ENCODE measurements at regions not wholly inside any gene's neighbourhood (a gene's known extent, or its start where the extent isn't known, plus 50 kb on each side); places are given as distances from the start of the nearest gene placed in this dataset.

DNA sequence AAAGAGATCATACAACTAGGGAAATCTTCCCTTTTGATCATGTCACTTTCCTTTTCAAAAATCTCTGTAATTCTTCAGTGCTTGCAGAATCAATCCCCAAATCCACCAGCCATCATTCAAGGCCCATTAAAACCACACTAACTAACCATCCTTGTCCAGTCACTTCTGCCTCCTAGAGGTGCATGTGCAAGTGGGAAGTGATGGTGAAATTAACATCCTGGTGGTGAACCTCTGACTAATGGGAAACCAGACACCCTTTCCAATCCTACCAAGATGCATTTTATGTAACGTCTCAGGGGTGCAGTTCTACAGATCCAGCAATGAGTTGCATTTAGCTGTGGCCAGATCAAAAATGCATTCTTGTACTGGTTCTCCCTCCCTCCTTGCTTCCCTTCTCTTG is 341.8 kb downstream of the RAPGEF2 start:
- no peak for DNase-seq (ENCODE audit: low spot score)

DNA sequence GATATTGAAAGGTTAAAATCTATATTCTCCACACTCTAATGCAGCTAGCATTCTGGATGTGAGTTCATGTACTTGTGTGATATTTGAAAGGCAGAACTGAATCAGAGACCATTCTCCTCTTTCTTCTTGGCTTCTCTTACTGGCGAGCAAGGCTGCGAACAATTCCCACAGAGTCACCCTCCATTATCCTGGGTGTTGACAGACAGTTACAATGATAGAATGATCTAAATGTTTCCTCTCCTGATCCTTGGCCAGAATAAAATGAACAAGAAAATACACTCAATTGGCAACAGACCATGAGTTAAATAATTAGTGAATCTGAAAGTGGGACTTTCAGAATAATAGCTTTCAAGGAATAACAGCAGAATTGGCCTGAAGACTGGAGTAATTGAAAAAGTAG is 342.8 kb downstream of the RAPGEF2 start:
- no peak for DNase-seq (ENCODE audit: low spot score)

DNA sequence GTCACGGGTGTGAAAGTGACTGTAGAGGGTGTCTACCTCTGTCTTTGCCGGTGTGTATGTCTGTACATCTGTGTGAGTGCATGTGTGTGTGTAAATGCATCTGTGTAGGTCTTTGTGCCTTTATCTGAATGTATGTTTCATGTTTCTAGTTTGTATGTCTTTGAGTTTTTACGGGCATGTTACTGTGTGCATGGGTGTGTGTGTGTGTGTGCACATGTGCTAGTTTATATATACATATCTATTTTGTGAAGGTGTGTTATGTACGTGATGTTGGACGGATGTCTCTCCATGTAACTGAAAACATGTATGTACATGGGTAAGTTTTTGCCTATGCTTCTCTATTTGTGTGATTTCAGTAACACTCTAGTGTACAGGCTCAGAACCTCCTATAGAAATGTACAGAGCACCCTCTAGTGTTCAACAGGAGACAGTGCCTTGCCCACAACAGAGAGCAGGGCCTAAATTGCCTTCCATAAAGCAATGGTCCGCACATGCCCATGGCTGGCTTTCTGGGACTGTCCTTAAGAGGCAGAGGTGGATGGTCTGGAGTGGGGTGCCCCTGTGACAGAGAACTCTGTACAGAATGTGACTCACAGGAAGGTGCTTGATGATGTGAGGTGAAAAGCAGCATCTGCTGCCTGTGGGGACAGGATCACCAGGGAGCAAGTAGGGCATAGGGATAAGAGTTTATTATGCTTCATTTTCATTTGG is 343.5 kb downstream of the RAPGEF2 start:
- DNase-seq (ENCODE audit: low spot score): peak; percentile 83

DNA sequence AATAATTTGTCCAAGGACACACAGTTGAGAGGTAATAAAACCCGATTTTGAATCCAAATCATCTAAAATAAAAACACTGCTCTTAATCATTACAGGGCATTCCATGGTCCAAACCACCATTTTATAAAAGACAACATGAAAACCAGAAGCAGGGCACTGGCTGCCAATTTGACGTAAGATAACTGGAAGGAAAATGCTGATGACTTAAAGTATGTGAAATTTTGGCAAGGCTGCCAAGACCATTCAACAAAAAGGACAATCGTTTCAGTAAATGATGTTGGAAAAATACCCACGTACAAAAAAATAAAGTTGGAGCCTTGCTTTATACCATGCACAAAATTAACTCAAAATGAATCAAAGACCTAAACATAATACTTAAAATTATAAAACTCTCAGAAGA is 344.4 kb downstream of the RAPGEF2 start:
- no peak for DNase-seq (ENCODE audit: low spot score)

DNA sequence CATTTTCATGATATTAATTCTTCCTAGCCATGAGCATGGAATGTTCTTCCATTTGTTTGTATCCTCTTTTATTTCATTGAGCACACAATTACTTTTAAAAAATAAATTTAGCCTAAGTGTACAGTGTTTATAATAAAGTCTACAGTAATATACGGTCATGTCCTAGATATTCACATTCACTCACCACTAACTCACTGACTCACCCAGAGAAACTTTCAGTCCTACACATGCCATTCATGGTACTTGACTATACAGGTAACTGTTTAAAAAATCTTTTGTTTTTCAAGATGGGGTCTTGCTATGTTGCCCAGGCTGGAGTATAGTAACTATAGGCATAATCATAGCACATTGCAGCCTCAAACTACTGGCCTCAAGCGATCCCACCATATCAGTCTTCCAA is 348.1 kb downstream of the RAPGEF2 start:
- DNase-seq (ENCODE audit: low spot score): no peak

DNA sequence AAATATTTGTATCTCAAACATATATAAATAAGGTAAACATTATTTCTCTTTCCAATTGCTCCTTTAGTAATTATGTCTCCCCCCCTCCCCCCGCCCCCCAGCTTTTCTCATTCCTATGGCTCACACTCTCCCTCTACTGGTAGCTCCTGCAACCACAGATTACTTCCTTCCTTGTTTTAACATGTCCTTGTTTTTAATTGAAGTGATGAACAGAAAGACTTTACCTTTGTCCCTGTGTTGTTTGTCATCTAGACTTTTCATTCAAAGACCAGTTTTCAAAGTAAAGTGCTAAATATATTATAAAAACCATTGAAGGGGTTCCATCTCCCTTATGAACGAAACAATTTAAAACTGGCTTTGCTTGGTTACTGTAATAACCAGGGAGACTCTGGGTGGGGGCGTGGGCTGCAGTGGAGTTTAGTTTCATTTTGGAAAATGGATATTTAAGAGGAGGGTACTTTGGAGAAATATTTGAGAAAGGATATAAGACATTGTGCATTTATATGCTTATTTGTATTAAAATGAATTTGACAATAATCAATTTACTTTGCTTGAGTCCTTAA is 352.9 kb downstream of the RAPGEF2 start:
- DNase-seq (ENCODE audit: low spot score): peak; percentile 36

DNA sequence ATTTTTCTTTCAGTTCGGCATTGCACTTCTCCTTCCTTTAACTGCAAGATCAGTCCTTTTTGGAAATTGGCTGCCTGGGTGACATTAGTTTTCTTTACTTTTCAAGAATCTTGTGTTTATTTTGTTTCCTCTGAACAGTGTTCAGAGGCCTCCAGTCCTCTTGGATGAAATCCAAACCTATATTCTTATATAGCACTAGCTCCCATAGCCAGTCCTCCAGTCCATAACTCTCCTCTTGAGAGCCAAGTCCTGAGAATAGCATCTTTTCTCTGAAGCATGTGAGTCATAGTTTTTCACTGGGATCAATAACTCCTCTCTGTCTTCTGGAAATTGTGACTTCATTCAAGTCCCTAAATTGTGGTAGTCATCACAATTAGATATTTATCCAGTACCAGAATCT is 357.5 kb downstream of the RAPGEF2 start:
- peak; percentile 11 for DNase-seq (ENCODE audit: low spot score)

DNA sequence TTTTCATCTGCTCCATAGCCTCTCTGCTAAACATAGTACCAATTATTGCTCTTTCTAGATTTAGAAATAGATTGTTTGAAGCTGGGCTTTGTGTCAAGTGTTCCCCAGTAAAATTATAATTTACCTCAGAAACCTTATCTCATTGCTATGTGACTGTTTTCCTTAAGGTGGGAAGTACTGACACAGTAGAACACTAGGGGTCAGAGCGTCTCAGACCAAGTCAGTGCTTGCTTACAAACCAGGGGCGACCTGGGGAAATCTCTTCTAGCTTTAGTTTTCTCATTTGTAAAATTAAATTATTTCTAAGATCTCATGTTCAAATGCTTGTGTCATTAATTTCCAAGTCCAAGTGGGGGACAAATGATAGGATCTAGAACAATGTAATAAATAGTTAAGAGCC is 360.4 kb downstream of the RAPGEF2 start:
- no peak for DNase-seq (ENCODE audit: low spot score)

DNA sequence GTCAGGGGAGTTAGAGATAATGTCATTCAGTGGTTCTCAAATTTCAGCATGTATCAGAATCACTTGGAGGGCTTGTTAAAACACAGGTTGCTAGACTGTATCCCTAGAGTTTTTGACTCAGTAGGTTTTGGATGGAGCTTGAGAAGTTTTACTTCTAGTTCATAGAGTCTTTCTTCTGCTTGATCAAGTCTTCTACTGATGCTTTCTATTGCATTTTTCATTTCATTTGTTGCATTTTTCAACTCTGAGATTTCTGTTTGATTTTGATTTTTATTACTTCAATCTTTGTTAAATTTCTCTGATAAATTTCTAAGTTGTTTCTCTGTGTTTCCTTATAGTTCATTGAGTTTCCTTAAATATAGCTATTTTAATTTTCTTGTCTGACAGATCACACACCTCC is 361.4 kb downstream of the RAPGEF2 start:
- no peak for DNase-seq (ENCODE audit: low spot score)

DNA sequence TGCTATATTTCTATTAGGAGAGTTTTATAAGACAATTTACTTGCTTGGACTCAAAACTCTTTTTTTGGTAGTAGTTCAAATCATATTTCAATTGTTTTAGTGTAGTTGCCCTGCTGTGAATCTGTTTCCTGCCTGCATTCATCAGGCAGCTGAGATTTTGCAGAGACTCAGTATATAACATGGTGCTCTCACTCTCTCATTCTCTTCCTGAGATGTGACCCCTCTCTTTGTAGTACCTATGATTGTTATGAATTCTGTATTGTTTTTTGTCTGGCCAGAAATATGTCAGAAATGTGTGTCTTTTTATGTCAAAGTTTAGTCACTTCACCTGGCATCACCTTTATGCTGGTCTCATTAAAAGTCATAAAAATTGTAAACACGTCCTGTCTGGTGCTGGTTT is 374.0 kb downstream of the RAPGEF2 start:
- no peak for DNase-seq (ENCODE audit: low spot score)

DNA sequence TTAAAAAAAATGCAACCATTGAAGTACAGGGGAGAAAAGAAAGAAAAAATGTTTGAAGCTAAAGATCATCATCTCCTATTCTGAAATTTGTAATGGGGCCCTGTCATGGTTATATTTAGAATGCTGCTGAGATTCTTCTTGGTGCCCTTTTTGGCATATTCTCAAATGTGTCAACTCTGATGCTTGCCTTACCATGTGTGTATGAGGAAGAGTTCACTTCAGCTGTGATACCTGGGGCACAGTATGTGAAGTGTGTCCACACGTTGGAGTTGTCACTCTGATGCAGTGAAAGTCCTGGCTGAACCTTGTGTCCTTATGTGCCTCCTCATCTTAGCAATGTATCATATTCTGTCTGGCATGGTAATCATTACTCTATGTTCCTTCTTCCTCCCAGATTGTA is 377.9 kb downstream of the RAPGEF2 start:
- no peak for DNase-seq (ENCODE audit: low spot score)

DNA sequence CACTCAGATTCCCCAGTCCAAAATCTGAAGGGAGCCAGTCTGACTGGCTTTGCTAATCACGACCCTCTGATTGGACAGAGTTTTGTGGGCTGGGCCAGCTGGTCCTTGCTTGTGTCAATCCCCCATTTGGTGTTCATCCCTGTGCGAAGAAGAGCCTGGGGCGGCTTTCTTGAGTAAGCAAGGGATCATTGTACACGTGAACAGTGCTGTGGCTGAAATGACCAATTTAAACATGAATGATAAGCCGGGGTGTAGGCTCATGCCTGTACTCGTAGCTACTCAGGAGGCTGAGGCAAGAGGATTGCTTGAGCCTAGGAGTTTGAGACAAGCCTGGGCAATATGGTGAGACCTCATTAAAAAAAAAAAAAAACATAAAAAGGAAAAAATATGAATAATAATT is 379.1 kb downstream of the RAPGEF2 start:
- DNase-seq (ENCODE audit: low spot score): no peak

DNA sequence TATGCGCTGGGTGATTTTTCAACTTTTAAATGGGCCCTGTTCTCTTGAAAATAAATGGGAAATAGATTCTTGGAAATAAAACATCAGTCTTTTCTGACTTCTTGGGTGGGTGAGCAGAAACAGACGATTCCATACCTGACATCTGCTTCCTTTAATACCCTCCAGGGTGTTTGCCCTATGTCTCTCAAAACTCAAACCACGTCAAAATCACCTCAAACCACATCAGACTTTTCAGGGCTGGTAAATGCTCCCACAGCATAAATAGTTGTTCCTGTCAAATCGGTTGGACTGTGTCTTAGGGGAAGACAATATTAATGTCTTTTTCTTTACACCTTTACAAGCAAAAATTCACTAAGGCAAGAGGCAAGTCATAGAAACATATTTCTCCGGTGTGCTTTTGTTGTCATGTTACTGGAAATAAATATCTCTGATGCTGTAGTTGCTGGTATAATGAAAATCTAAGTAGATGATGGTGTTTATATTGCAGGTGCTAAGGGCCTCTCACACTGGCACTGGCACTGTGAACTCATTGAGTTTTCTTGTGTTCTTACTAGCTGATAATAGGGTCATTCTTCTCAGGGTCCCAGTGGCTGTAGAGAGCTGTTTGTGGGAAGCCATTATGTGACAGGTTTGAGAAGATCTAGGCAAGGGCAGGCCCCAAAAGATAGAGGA is 380.4 kb downstream of the RAPGEF2 start:
- peak; percentile 35 for DNase-seq (ENCODE audit: low spot score)

DNA sequence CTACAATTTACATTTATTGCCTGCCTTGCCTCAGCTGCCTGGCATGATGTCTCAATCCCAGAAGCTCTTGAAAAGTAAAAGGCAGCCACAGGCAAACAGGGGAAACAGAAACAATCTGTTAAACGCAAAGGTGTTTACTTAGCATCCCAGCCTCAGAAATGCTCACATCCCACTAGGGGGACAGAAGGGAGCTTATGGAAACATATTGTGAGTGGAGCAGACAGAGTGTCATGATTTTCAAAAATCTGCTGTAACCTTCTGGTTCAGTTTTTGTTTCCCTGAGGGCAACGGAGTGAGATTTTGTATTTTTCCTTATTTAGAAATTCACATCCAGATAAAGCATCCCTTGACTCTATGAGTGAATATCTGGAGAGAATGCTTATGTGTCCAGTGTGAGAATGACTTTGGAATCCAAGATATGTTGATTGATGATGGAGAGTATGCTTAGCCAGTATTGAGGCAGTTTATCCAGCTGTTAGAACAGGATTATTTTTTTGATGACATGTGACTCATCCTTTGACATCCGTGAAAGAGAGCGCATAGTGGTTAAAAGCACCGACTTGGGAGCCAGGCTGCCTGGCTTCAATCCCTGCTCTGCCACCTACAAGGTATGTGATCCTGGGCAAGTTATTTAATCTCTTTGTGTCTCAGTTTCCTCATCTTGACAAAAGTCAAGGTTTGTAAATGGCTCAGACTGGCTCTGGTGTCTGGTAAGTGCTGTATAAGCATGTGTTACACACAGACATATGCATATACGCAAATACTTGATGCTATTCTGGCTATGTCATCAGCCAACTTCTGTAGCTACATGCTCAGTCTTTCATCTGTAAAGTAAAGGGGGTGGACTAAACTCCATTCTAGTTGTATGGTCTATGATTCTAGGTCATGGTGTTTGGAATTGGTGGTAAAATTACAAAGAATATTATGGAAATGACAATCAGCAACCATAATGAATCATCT is 381.2 kb downstream of the RAPGEF2 start:
- DNase-seq (ENCODE audit: low spot score): peak; percentile 27

DNA sequence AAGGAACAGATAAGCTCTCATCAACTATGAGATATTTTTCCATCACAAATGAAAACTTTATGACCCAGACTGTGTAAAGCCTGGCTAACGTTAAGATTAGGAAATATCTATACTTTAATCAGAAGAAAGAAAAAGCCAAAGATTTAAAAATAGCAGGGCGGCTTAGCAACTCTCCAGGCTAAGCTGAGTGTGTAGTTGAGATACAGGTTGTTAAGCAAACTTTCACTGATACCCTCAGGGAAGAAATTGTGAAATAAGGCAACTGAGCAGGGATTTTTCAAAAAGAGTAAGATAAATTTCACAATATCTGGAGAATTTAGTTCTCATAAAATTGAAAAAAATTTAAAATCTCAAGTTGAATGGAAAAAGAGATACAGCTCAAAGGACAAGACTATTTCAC is 382.0 kb downstream of the RAPGEF2 start:
- DNase-seq (ENCODE audit: low spot score): peak; percentile 70

DNA sequence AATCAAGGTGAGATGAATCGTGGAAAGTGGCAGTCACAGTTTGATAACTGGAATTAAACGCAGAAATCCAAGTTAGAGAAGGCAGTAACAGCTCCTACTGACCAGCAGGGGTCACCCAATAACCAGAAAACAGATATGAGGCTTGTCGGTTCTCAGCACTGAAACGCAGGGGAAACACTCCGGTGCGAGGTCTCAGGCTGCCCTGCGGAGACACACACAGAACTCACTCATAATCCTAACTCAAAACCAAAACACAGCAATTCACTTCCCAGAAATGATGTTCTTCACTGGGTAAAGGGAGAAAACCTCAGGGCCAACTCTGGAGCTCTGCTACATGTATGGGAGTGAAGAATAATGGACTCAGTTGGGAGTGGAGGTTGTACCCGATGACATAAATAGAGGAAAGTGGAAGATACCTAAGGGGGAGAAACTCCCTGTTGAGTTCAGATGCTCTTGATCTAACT is 384.4 kb downstream of the RAPGEF2 start:
- peak; percentile 88 for DNase-seq (ENCODE audit: low spot score)

DNA sequence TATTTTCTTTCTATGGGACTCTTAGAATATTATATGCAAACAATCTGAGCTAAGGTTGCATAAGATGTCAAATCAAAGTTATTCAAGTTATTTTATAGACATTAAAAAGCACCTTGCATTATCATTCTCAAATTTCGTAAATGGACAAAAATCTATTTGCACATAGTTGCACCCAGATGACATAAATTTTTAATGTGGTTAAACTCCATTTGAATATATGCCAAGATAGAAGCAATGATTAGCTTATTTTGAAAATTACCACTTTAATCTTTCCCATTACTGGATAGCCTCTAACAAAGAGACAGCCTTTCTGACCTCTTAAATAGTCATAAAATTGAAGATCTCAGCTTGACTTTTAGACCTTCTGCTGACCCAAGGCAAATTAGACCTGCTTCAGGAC is 386.8 kb downstream of the RAPGEF2 start:
- no peak for DNase-seq (ENCODE audit: low spot score)

DNA sequence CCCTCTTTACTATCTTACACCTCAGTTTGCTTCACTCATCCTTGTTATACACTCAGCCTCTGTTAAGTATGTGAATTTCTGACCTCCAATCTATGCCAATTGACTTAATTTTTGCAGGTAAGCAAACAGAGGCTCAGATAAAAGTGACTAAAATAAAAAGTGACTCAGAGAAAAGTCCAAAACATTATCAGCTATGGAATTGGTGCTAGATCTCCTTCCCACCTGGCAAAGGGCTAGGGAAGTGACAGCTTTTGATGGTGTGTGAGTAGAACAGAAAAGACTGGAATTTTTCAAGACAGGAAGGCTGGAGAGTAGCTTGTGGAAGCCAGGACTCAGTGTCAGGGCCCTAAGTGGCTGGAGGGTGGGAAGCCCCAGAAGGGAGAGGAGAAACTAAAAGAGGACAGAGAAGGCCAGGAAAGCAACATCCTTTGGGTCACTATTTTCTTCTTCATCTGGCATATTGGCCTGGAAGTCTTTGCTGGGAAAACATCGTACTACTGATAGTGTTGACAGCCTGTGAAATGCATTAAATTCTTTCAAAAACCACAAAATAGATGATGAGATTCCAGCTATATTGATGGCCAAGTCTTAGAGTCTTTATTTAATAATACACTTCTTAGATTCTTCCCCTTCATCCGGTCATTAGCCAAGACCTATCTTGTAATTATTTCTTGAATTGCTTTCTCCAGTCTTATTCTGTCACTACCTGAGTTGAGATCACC is 392.8 kb downstream of the RAPGEF2 start:
- no peak for DNase-seq (ENCODE audit: low spot score)

DNA sequence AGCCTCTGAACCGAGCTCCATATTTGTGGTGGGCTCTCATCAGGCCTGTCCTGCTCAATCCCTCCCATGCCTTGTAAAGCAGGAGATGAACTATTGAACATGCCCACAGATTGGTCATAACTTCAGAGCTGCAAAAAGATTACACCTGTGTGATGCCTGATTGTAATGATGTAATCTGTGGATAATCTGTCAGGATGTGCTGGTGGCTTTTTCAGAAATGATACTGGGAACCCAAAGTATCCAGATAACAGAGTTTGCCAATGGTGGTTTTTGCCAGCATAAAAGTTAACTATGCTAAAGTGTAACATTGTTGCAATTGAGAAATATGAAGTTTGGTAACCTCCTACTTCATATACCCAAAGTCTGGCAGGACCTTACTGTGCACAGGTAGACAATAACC is 393.4 kb downstream of the RAPGEF2 start:
- DNase-seq (ENCODE audit: low spot score): no peak

DNA sequence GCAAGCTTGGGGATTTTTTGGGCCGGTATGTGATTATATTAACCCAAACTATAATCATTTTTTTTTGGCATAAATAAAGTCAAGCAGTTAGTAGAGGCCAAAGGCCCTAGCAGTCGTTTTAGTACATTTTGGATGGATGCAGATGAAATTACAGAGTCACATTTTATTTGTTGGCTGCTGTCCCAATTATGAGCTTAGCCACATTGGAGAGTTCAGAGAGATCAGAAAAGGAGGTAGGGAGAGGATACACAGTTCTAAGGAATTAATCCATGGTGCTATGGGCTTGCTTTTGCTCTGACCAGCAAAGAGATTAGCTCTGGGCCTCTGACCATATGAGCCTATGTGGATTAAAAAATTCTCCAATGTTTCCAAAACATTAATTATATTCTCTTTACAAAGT is 395.1 kb downstream of the RAPGEF2 start:
- DNase-seq (ENCODE audit: low spot score): no peak

DNA sequence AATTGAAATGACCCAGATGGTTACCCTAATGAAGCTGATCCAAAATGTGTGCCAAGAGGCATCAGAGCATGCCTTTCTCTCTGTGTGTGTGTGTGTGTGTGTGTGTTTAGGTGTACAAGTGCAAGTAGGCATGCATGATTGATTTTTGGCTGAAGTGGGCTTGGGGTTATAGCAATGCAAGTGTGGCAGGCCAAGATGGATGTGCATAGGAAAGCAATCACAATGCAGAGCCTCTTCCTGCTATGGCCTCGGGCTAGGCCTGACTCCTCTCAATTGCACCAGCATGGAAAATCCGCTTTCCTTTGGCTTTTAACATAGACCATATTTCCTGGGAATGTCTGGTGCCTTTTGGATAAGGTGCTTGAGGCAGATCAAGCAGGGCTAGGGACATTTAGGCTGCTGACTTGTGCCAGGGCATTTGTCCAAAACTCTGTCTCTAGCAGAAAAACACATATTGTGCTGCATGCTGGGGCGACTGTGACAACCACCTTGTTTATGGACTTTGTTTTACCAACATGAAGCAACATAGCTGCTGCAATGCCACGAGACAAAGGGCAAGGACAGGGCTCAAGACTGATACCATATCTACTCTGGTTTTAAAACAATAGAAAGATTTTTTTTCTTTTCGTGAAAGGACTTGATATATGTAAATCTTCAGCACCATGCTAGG is 395.7 kb downstream of the RAPGEF2 start:
- DNase-seq (ENCODE audit: low spot score): no peak
